Activated naive CD8-positive, alpha-beta T cell (primary cell): ENCODE measurements at regions not wholly inside any gene's neighbourhood (a gene's known extent, or its start where the extent isn't known, plus 50 kb on each side); places are given as distances from the start of the nearest gene placed in this dataset.
"Not testable (repeated sequence)": the region's sequence is repeated elsewhere in the genome, so short reads cannot be mapped to it uniquely, and the experiment has no call there.

Experiments
- H3K27ac Mint-ChIP-seq: one replicate; pipeline ENCODE4 v1.8.0; 2021; ENCODE audit warnings: mixed read lengths
- H3K27me3 Mint-ChIP-seq: one replicate; pipeline ENCODE4 v1.8.0; 2021; ENCODE audit warnings: mixed read lengths
- H3K36me3 Mint-ChIP-seq: one replicate; pipeline ENCODE4 v1.8.0; 2021; ENCODE audit warnings: mixed read lengths
- H3K4me1 Mint-ChIP-seq: one replicate; pipeline ENCODE4 v1.8.0; 2021; ENCODE audit warnings: low read depth, mixed read lengths
- H3K4me3 Mint-ChIP-seq: one replicate; pipeline ENCODE4 v1.8.0; 2021; ENCODE audit warnings: mild to moderate bottlenecking, mixed read lengths
- H3K9me3 Mint-ChIP-seq: one replicate; pipeline ENCODE4 v1.8.0; 2021; ENCODE audit warnings: low read depth, mixed read lengths

DNA sequence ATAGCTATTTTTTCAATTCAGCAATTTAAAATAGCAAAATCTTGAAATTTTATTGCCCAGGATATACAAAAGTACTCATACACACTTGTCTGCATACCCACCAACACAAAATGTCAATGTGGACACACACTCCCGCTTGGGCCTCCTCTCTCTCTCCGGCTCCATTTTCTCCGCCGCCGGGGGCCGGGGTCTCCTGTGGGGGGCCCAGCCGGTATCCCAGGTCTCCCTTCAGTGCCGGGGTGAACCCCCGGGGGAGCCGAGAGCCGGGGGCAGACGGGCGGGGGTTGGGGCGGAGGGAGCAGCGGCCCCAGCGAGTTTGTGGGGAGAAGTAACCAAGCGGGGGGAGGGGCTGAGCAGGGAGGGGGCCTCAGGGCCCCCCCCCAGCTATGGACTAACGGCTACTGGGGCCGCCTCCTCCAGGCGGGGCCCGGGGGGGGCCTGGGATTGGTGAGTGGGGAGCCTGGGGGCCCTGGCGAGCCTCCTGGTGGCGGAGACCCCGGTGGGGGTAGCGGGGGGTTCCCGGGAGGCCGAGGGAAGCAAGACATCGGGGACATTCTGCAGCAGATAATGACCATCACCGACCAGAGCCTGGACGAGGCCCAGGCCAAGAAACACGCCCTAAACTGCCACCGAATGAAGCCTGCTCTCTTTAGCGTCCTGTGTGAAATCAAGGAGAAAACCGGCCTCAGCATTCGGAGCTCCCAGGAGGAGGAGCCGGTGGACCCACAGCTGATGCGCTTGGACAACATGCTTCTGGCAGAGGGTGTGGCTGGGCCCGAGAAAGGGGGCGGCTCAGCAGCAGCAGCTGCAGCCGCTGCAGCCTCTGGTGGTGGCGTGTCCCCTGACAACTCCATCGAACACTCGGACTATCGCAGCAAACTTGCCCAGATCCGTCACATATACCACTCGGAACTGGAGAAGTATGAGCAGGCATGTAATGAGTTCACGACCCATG is 56.6 kb downstream of the CHST2 start:
- Mint-ChIP-seq H3K4me1 (peaks cover 56% of the 10 kb centered on the region), H3K9me3 (peaks cover 12% of the 10 kb centered on the region)
- not testable (repeated sequence) for H3K27ac Mint-ChIP-seq, H3K27me3 Mint-ChIP-seq, H3K4me3 Mint-ChIP-seq, H3K36me3 Mint-ChIP-seq

DNA sequence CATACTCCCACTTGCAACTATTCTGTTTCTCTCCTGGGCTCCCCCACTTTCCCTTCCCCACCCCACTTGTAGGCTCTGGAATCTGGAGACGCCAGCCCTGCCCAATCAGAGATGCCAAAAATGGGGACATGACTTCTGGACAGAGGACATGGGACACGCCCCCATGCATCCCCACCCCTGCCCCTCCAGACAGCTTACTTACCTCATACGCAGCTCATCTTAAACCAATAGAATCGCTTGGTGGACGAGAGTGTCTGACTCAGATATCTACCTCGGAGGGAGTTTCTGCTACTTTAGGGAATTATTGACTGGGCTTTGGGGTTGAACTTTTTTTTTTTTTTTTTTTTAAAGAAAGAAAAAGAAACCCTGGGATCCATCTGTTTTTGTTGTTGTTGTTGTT is 58.4 kb downstream of the CHST2 start:
- not testable (repeated sequence) for H3K27me3 Mint-ChIP-seq, H3K4me3 Mint-ChIP-seq, H3K27ac Mint-ChIP-seq, H3K36me3 Mint-ChIP-seq
- Mint-ChIP-seq H3K4me1 (peaks cover 39% of the 10 kb centered on the region), H3K9me3 (peaks cover 14% of the 10 kb centered on the region)

- H3K27ac Mint-ChIP-seq = not testable (repeated sequence)
- H3K4me1 Mint-ChIP-seq = peaks cover 39% of the 10 kb centered on the region
Observed at GRCh38 chr3:143178775-143179548, 59.4 kb downstream of the CHST2 start.

GRCh38 chr3:143179603-143180002 is 60.0 kb downstream of the CHST2 start:
- Mint-ChIP-seq H3K4me1 (peaks cover 34% of the 10 kb centered on the region), H3K36me3 (peaks cover 4% of the 10 kb centered on the region), H3K9me3 (peaks cover 4% of the 10 kb centered on the region), H3K27ac (peak overlapping the region; percentile 22), H3K4me3 (no peak overlapping the region), H3K27me3 (no peaks in the 10 kb centered on the region)

More at GRCh38 chr3:143178775-143179548, 59.4 kb downstream of the CHST2 start:
- not testable (repeated sequence) for H3K27me3 Mint-ChIP-seq, H3K36me3 Mint-ChIP-seq, H3K9me3 Mint-ChIP-seq, H3K4me3 Mint-ChIP-seq

DNA sequence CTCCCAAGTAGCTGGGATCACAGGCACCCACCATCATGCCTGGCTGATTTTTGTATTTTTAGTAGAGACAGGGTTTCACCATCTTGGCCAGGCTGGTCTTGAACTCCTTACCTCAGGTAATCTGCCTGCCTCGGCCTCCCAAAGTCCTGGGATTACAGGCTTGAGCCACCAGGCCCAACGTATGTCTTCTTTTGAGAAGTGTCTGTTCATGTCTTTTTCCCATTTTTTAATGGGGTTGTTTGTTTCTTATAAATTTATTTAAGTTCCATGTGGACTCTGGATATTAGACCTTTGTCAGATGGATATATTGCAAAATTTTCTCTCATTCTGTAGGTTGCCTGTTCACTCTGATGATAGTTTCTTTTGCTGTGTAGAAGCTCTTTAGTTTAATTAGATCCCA is 61.3 kb downstream of the CHST2 start:
- H3K4me3 Mint-ChIP-seq, H3K27ac Mint-ChIP-seq: not testable (repeated sequence)

DNA sequence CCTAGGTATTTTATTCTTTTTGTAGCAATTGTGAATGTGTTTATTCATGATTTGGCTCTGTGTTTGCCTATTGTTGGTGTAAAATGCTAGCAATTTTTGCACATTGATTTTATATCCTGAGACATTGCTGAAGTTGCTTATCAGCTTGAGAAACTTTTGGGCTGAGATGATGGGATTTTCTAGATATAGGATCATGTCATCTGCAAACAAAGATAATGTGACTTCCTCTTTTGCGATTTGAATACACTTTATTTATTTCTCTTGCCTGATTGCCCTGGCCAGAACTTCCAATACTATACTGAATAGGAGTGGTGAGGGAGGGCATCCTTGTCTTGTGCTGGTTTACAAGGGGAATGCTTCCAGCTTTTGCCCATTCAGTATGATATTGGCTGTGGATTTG is 62.4 kb downstream of the CHST2 start:
- H3K27ac Mint-ChIP-seq, H3K36me3 Mint-ChIP-seq, H3K27me3 Mint-ChIP-seq, H3K4me3 Mint-ChIP-seq, H3K9me3 Mint-ChIP-seq: not testable (repeated sequence)
- peaks cover 24% of the 10 kb centered on the region for H3K4me1 Mint-ChIP-seq

More for the DNA sequence above, 61.3 kb downstream of the CHST2 start:
- H3K27me3 Mint-ChIP-seq, H3K36me3 Mint-ChIP-seq, H3K9me3 Mint-ChIP-seq: not testable (repeated sequence)
- peaks cover 24% of the 10 kb centered on the region for H3K4me1 Mint-ChIP-seq

DNA sequence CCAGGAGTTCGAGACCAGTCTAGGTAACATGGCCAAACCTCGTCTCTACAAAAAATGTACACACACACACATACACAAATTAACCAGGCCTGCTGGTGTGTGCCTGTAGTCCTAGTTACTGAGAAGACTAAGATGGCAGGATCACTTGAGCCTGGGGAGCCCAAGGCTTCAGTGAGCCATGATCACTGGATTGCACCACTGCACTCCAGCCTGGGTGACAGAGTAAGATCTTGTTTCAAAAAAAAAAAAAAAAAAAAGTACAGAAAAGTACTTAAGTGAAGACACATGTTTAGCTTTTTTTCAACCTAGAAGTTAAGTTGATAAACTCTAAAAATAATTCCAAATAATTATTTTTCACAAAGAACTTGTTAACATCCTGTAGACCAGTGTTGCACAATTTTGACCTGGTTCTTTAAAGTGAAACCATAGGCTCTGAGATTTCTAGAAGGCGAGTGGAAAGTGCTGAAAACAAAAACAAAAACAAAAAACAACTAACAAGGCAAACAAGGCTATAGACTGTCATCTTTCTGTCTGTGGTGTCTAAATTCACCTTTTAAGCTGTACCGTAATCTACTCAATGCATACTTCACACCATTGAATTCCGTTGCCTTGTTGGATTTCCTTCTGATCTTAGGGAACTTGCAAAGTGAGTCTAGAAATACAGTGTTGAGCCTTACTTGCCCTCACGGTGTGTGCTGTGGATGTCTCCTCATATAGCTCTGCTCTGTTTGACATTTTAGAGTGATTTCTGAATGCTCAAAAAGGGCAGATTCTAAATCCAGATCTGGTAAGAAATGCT is 63.5 kb downstream of the CHST2 start:
- Mint-ChIP-seq H3K27me3 (no peaks in the 10 kb centered on the region), H3K4me1 (peaks cover 24% of the 10 kb centered on the region), H3K36me3 (peaks cover 4% of the 10 kb centered on the region), H3K9me3 (peaks cover 4% of the 10 kb centered on the region), H3K27ac (no peak overlapping the region), H3K4me3 (no peak overlapping the region)

- peaks cover 4% of the 10 kb centered on the region for H3K36me3 Mint-ChIP-seq
- no peaks in the 10 kb centered on the region for H3K27me3 Mint-ChIP-seq
- no peak overlapping the region for H3K27ac Mint-ChIP-seq
- peaks cover 24% of the 10 kb centered on the region for H3K4me1 Mint-ChIP-seq
- peaks cover 4% of the 10 kb centered on the region for H3K9me3 Mint-ChIP-seq
- H3K4me3 Mint-ChIP-seq = no peak overlapping the region
Observed at GRCh38 chr3:143183665-143183964, 64.0 kb downstream of the CHST2 start.

DNA sequence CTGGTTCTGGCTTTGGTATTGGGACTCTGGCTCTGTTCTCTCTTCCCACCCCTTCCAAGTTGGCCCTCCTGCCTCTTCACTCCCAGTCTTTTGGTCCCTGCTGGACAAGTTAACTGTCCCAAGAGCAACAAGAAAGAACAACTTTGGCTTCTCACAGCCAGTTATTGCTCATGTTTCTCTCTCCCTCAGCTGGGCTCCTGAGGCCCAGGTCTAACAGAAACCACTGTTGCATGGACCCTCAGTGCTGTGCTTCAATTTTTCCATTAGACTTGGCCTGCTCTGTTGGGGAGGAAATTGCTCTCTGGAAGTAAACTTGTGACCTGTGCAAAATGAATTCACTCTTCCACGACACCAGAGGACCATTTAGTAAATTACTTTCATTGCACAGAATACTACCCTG is 64.5 kb downstream of the CHST2 start:
- H3K27ac Mint-ChIP-seq = no peak overlapping the region
- H3K36me3 Mint-ChIP-seq = peaks cover 4% of the 10 kb centered on the region
- no peak overlapping the region for H3K4me3 Mint-ChIP-seq
- H3K9me3 Mint-ChIP-seq = peaks cover 4% of the 10 kb centered on the region
- no peaks in the 10 kb centered on the region for H3K27me3 Mint-ChIP-seq
- peaks cover 24% of the 10 kb centered on the region for H3K4me1 Mint-ChIP-seq

DNA sequence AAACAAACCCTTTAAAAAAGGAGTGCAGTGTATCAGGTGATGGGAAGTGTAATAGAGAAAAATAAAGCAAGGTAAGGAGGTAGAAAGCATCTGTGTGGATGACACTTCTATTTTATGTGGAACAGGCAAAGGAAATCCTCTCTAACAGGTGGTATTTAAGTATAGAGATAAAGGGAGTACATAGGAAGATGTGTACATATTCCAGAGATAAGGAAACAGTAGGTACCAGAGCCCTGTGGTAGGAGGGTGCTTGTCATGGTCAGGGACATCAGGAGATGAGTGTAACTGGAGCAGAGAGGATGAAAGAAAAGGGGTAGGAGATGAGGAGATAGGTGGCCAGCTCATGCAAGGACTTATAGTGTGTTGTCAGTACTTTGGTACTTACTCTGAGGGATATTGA is 65.8 kb downstream of the CHST2 start:
- Mint-ChIP-seq H3K4me3 (no peak overlapping the region), H3K9me3 (peaks cover 4% of the 10 kb centered on the region), H3K4me1 (peaks cover 13% of the 10 kb centered on the region), H3K36me3 (peaks cover 4% of the 10 kb centered on the region), H3K27me3 (no peaks in the 10 kb centered on the region), H3K27ac (no peak overlapping the region)

GRCh38 chr3:143187111-143187510 is 67.5 kb downstream of the CHST2 start:
- Mint-ChIP-seq H3K4me1 (peaks cover 26% of the 10 kb centered on the region), H3K36me3 (peaks cover 8% of the 10 kb centered on the region), H3K4me3 (no peak overlapping the region), H3K9me3 (peaks cover 9% of the 10 kb centered on the region), H3K27ac (no peak overlapping the region), H3K27me3 (no peaks in the 10 kb centered on the region)

- Mint-ChIP-seq H3K36me3 (peaks cover 14% of the 10 kb centered on the region), H3K9me3 (peaks cover 9% of the 10 kb centered on the region), H3K27ac (no peak overlapping the region), H3K4me1 (peaks cover 31% of the 10 kb centered on the region), H3K27me3 (no peaks in the 10 kb centered on the region), H3K4me3 (no peak overlapping the region)
Observed at GRCh38 chr3:143188881-143189280, 69.3 kb downstream of the CHST2 start.

DNA sequence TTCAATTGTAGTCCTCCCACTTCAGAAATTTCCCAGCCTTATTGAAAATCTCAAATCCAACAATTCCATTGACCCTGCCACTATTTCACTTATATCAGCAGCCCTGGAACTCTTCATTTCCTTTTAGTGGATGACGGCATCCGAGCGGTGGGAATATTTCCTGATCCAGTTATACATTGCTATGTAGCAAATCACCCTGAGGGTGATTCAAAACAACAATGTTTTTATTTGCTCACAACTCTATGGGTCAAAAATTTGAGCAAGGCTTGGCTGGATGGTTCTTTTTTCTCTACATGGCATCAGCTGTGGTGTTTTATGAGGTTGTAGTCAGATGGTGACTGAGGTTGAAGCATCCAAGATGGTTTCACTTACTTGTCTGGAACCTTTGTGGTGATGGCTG is 70.5 kb downstream of the CHST2 start:
- H3K4me3 Mint-ChIP-seq = no peak overlapping the region
- H3K4me1 Mint-ChIP-seq = peaks cover 29% of the 10 kb centered on the region
- no peaks in the 10 kb centered on the region for H3K27me3 Mint-ChIP-seq
- peaks cover 9% of the 10 kb centered on the region for H3K9me3 Mint-ChIP-seq
- peaks cover 14% of the 10 kb centered on the region for H3K36me3 Mint-ChIP-seq
- H3K27ac Mint-ChIP-seq = no peak overlapping the region

DNA sequence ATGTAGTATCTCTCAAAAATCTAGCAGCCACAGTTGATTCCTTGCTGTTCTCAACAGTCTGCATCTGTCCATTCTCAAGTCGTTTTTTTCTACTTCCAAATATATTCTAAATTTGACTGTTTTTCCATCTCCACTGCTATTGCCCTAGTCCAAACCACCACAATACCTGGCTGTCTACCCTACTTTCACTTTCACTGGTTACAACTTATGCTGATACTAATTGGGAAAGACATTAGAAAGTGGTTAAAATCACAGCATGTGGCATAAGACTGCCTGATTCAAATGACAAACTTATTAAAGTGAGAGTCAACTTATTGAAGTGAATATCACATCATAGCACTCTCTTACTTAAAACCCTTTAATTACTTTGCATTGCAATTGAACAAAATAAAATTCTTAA is 72.6 kb downstream of the CHST2 start:
- peaks cover 14% of the 10 kb centered on the region for H3K36me3 Mint-ChIP-seq
- no peak overlapping the region for H3K27ac Mint-ChIP-seq
- peak overlapping the region; percentile 30 for H3K4me3 Mint-ChIP-seq
- peaks cover 29% of the 10 kb centered on the region for H3K4me1 Mint-ChIP-seq
- peaks cover 9% of the 10 kb centered on the region for H3K9me3 Mint-ChIP-seq
- H3K27me3 Mint-ChIP-seq = no peaks in the 10 kb centered on the region
